ENCODE measurements at regions not wholly inside any gene's neighbourhood (a gene's known extent, or its start where the extent isn't known, plus 50 kb on each side); places are given as distances from the start of the nearest gene placed in this dataset.
"Not testable (repeated sequence)": the region's sequence is repeated elsewhere in the genome, so short reads cannot be mapped to it uniquely, and the experiment has no call there.

DNA sequence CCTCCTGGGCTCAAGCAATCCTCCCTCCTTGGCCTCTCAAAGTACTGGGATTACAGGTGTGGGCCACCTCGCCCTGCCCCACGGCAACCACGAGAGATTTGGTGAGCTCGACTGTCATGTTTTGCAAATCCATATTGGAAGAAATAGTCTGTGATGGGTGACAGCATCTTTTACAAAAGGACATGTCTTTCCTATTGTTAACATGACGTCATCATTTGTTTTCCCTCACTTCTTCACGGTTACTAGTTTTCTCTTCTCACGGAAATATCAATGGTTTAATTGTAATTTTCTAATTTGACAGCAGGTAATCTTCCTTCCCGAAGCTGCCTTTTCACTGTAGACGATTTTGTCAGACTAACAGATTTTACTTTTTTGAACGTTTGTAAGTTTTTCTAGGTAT, 110.8 kb upstream of the GREM2 start:
- intact Hi-C loops (cut with DNase I; ENCODE audit: low total_unique reads): no loop called here
- no peak for DNase-seq (ENCODE audit: low spot score in 2 of 2)
- no peak overlapping the region for H3K4me3 ChIP-seq (ENCODE audit: low read depth, poor library complexity, severe bottlenecking)
- TF ChIP-seq, protein P1, sequence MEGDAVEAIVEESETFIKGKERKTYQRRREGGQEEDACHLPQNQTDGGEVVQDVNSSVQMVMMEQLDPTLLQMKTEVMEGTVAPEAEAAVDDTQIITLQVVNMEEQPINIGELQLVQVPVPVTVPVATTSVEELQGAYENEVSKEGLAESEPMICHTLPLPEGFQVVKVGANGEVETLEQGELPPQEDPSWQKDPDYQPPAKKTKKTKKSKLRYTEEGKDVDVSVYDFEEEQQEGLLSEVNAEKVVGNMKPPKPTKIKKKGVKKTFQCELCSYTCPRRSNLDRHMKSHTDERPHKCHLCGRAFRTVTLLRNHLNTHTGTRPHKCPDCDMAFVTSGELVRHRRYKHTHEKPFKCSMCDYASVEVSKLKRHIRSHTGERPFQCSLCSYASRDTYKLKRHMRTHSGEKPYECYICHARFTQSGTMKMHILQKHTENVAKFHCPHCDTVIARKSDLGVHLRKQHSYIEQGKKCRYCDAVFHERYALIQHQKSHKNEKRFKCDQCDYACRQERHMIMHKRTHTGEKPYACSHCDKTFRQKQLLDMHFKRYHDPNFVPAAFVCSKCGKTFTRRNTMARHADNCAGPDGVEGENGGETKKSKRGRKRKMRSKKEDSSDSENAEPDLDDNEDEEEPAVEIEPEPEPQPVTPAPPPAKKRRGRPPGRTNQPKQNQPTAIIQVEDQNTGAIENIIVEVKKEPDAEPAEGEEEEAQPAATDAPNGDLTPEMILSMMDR (IDR thresholded peaks at IDR 0.05): no peak
- no peak for TF ChIP-seq POLR2A (IDR thresholded peaks at IDR 0.05)
- WGBS, 2 donors: 83 to 87% methylated on average over 10 of the region's 10 CpGs

DNA sequence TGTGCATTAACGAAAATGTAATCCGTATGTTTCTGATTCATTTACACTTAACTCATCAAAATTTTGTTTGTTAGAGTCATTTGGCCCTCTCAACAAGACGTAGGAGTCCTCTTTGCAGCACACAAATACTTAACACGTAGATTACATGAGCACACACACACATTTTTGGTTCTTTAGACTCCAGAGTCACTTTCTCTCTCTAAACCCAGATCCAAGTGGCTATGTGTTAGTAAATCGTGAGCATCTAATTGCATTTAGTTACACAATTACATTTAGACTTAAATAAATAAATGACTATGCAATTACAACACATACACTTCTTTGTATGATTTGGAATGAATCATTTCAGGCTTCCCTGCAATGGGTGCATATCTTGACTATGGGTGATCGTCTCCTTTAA, 109.0 kb upstream of the GREM2 start:
- no peak for DNase-seq (ENCODE audit: low spot score in 2 of 2)
- no peak overlapping the region for H3K4me3 ChIP-seq (ENCODE audit: low read depth, poor library complexity, severe bottlenecking)
- TF ChIP-seq POLR2A (IDR thresholded peaks at IDR 0.05): no peak
- TF ChIP-seq, protein P1 (IDR thresholded peaks at IDR 0.05): no peak
- WGBS, 2 donors: 52 to 57% methylated on average over 6 of the region's 6 CpGs
- intact Hi-C loops (cut with DNase I; ENCODE audit: low total_unique reads): no loop called here

DNA sequence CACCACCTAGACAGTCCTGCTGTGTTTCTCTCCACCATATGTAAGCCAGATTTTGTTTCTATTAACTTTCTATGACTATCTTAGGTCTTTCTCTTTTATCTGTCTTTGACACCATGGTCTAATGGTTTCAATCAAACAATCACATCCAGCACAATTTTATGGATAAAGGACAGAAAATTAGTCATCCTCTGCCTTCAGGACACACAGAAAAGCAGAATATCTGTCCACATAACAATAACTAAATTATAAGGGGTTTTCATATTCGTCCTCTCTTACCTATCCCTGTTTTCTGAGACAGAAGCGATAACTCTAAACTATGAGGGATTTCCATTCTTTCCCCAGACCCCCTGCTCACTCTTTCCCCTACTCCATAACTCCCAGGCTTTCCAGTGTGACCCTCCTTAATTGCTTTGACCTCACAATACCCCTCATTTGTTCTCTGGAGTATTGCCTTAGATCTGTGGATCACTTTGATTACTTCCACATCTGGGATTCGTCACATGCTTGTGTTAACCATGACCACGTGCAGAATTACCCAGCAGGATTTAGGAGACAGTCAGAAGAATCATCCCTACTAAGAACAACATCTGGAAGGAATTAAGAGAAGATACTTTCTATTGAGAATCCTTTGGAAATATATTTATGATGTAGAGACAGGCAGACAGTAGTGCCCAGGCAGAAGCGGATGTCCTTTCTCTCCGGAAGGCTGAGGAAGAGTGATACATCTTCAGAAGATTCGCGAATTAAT, 108.2 kb upstream of the GREM2 start:
- intact Hi-C loops (cut with DNase I; ENCODE audit: low total_unique reads): no loop called here
- TF ChIP-seq POLR2A (IDR thresholded peaks at IDR 0.05): no peak
- TF ChIP-seq, protein P1 (IDR thresholded peaks at IDR 0.05): no peak
- peak in 1 of 2 donors; percentile 35 for DNase-seq (ENCODE audit: low spot score in 2 of 2)
- 53% methylated on average over 8 of the region's 8 CpGs for WGBS, 2 donors
- H3K4me3 ChIP-seq (ENCODE audit: low read depth, poor library complexity, severe bottlenecking): no peak overlapping the region

DNA sequence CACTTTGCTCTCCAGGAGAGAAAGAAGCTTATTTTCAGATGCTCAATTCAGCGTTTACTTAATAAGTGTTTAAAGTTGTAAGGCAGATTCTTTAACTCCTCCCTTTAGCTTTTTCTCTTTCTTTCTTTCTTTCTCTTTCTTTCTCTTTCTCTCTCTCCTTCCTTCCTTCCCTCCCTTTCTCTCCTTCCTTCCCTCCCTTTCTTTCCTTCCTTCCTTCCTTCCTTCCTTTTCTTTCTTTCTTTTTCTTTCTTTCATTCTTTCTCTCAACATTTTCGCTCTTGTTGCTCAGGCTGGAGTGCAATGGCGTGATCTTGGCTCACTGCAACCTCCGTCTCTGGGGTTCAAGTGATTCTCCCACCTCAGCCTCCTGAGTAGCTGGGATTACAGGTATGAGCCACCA, 104.6 kb upstream of the GREM2 start:
- DNase-seq (ENCODE audit: low spot score in 2 of 2); intact Hi-C loops (cut with DNase I; ENCODE audit: low total_unique reads); H3K4me3 ChIP-seq (ENCODE audit: low read depth, poor library complexity, severe bottlenecking): not testable (repeated sequence)
- WGBS, 2 donors: 85 to 89% methylated on average over 4 of the region's 4 CpGs

DNA sequence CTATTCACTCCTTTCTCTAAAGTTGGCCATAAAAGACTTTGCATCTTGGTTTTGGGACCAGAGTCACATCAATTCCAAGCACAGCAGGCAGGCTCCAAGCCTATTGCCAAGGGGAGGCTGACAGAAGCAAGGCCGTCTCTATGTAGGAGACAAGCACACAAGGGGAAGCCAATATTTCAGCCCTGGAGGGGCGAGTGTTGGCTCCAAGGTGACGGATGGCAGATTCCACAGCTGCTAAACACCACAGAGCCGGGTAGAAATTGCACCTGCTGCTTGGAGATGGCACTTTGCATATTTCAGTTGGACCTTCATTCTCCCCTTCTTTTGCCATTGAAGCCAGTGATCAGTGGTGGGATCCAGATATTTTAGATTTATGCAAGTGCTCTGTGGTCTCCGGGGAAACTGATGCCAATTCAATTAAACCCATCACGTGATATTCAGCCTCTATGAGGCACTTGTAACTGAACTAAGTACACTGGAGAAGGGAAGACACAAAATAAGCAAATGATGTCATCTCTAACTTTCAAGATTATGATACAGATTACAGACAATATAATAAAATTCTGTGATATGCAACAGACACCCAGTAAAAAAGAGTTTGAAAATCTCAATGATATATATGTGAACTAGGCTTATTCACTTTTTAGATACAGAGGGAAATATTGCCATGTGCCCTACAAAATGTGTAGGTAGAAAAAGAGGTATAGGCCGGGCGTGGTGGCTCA, 102.8 kb upstream of the GREM2 start:
- intact Hi-C loops (cut with DNase I; ENCODE audit: low total_unique reads): no loop called here
- WGBS, 2 donors: 83 to 86% methylated on average over 8 of the region's 8 CpGs
- peak in 1 of 2 donors; percentile 20 for DNase-seq (ENCODE audit: low spot score in 2 of 2)
- H3K4me3 ChIP-seq (ENCODE audit: low read depth, poor library complexity, severe bottlenecking): no peak overlapping the region
- no peak for TF ChIP-seq POLR2A (IDR thresholded peaks at IDR 0.05)
- TF ChIP-seq, protein P1 (IDR thresholded peaks at IDR 0.05): no peak

DNA sequence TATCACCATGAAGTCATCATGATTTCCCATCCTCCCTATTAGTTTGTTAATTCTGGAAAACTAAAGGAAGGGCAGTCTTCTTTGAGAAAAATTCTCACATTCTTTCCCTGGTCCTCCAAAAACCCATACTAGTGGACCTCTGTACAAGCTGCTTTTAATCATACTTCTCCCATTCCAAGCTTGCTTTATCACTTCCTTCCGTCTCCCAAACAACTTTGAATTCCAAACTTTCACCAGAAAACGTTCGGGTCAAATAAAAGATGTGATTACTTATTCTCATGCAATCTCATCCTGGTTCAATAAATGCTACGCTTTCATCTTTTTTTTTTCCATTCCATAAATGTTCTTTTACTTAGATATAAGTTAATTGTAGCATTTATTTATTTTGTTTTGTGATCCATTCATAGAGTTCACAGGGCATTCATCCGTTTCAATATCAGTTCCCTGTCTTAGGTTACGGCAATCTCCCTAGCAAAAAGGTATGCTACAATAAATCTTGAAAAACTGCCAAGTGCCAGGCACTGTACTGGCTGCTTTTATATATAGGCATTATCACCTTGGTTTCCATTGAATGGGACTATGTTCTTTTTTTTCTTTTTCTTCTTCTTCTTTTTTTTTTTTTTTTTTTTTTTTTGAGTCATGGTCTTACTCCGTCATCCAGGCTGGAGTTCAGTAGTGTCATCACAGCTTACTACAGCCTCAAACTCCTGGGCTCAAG, 100.2 kb upstream of the GREM2 start:
- DNase-seq (ENCODE audit: low spot score in 2 of 2): no peak
- H3K4me3 ChIP-seq (ENCODE audit: low read depth, poor library complexity, severe bottlenecking): no peak overlapping the region
- intact Hi-C loops (cut with DNase I; ENCODE audit: low total_unique reads): no loop called here
- TF ChIP-seq, protein P1 (IDR thresholded peaks at IDR 0.05): no peak
- TF ChIP-seq POLR2A (IDR thresholded peaks at IDR 0.05): no peak
- 53 to 67% methylated on average over 7 of the region's 7 CpGs for WGBS, 2 donors
